ENCODE measurements at regions not wholly inside any gene's neighbourhood (a gene's known extent, or its start where the extent isn't known, plus 50 kb on each side); places are given as distances from the start of the nearest gene placed in this dataset.

DNA sequence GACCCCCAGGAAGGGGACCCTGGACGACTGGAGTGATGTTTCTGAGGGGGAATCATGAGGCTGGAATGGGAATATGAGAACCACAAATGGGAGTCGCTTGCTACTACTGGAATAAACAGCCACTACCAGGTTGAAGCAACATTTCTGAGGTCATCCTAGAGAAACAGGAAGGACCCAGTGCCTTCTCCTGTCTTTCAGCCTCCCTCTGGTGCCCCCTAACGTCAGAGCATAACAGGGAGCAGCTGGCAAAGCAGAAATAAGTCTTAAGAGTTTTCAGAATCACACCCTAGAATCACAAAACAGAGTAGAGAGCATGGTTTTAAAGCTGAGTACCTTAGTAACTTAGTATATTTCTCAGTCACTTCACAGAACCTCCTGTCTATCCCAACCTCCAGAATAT lies 347.8 kb upstream of the PITX2 start:
- in situ Hi-C loops (cut with MboI; ENCODE audit: low sequenced_read_pairs) (loop anchor here (25.0 kb wide), 1 partner anchor 667 kb away; no protein-coding TSS in a partner anchor), dilution Hi-C loops (cut with HindIII; ENCODE audit: low sequenced_read_pairs, unreplicated experiment) (no loop called here), intact Hi-C loops (cut with micrococcal nuclease) (no loop called here)
- no peaks in the 10 kb centered on the region for H3K27me3 ChIP-seq (ENCODE audit: control insufficient read depth, insufficient read depth, low read length)
- BruUV-seq (replicated peaks) = no TSS peak
- H3K56ac ChIP-seq (ENCODE audit: extremely low read depth, insufficient read depth, low read length) = no peak overlapping the region
- no peak overlapping the region for H4K91ac ChIP-seq (ENCODE audit: insufficient read depth, low read depth, low read length)
- H3K4me2 ChIP-seq (ENCODE audit: low read depth, low read length) = no peak overlapping the region
- no peak overlapping the region for H2BK20ac ChIP-seq (ENCODE audit: low read depth, low read length)
- no peaks in the 10 kb centered on the region for H3K36me3 ChIP-seq (ENCODE audit: control insufficient read depth, insufficient read depth, low read length)
- TF ChIP-seq MAZ (IDR thresholded peaks at IDR 0.05; ENCODE audit: borderline replicate concordance, low read depth, low read length) (no peak), RAD21 (IDR thresholded peaks at IDR 0.05; ENCODE audit: low read length) (peak; percentile 61), MXI1 (IDR thresholded peaks at IDR 0.05; ENCODE audit: borderline replicate concordance, low read depth, low read length) (no peak), CHD1 (IDR thresholded peaks at IDR 0.05; ENCODE audit: low read depth, low read length) (no peak), BHLHE40 (IDR thresholded peaks at IDR 0.05; ENCODE audit: low read depth, low read length) (no peak), FOS (IDR thresholded peaks at IDR 0.05; ENCODE audit: low read depth, low read length) (no peak), SMC3 (IDR thresholded peaks at IDR 0.05; ENCODE audit: low read depth, low read length) (peak; percentile 48), RFX5 (IDR thresholded peaks at IDR 0.05; ENCODE audit: low read depth, low read length) (no peak), RCOR1 (IDR thresholded peaks at IDR 0.05; ENCODE audit: insufficient replicate concordance, low read length) (no peak), MAFK (IDR thresholded peaks at IDR 0.05; ENCODE audit: low read depth, low read length) (no peak), NFE2L2 (IDR thresholded peaks at IDR 0.05; ENCODE audit: low read depth, low read length) (no peak), CEBPB (IDR thresholded peaks at IDR 0.05; ENCODE audit: low read depth, low read length) (no peak), POLR2A (IDR thresholded peaks at IDR 0.05; ENCODE audit: low read depth, low read length) (no peak)
- TF ChIP-seq, protein P1, sequence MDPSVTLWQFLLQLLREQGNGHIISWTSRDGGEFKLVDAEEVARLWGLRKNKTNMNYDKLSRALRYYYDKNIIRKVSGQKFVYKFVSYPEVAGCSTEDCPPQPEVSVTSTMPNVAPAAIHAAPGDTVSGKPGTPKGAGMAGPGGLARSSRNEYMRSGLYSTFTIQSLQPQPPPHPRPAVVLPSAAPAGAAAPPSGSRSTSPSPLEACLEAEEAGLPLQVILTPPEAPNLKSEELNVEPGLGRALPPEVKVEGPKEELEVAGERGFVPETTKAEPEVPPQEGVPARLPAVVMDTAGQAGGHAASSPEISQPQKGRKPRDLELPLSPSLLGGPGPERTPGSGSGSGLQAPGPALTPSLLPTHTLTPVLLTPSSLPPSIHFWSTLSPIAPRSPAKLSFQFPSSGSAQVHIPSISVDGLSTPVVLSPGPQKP (IDR thresholded peaks at IDR 0.05; ENCODE audit: borderline replicate concordance, low read depth, low read length) = no peak
- TF ChIP-seq, protein P2, sequence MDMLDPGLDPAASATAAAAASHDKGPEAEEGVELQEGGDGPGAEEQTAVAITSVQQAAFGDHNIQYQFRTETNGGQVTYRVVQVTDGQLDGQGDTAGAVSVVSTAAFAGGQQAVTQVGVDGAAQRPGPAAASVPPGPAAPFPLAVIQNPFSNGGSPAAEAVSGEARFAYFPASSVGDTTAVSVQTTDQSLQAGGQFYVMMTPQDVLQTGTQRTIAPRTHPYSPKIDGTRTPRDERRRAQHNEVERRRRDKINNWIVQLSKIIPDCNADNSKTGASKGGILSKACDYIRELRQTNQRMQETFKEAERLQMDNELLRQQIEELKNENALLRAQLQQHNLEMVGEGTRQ (IDR thresholded peaks at IDR 0.05; ENCODE audit: low read depth, low read length) = no peak
- TF ChIP-seq, protein P3, sequence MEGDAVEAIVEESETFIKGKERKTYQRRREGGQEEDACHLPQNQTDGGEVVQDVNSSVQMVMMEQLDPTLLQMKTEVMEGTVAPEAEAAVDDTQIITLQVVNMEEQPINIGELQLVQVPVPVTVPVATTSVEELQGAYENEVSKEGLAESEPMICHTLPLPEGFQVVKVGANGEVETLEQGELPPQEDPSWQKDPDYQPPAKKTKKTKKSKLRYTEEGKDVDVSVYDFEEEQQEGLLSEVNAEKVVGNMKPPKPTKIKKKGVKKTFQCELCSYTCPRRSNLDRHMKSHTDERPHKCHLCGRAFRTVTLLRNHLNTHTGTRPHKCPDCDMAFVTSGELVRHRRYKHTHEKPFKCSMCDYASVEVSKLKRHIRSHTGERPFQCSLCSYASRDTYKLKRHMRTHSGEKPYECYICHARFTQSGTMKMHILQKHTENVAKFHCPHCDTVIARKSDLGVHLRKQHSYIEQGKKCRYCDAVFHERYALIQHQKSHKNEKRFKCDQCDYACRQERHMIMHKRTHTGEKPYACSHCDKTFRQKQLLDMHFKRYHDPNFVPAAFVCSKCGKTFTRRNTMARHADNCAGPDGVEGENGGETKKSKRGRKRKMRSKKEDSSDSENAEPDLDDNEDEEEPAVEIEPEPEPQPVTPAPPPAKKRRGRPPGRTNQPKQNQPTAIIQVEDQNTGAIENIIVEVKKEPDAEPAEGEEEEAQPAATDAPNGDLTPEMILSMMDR (conservative IDR thresholded peaks at IDR 0.05; ENCODE audit: low read depth, low read length) = peak; percentile 57
- POLR2A ChIA-PET (ENCODE audit: unreplicated experiment) = no interaction called here
- no peak overlapping the region for H2AK9ac ChIP-seq (replicated peaks; ENCODE audit: low read depth, low read length, poor library complexity)
- ATAC-seq (ENCODE audit: low read depth) = peak; percentile 67
- no peak overlapping the region for H2AFZ ChIP-seq (replicated peaks; ENCODE audit: low read length, poor library complexity)
- no peaks in the 10 kb centered on the region for H3K79me1 ChIP-seq (ENCODE audit: low read depth in 1 of 2, low read length in 2 of 2)
- no peak overlapping the region for H3K9ac ChIP-seq (ENCODE audit: low read depth, low read length)
- H2BK120ac ChIP-seq (ENCODE audit: low read depth, low read length) = no peak overlapping the region
- H3K27ac ChIP-seq (ENCODE audit: insufficient read depth, low read length) = no peak overlapping the region
- no peaks in the 10 kb centered on the region for H3K4me1 ChIP-seq (ENCODE audit: control insufficient read depth, insufficient read depth, low read length)
- H3K14ac ChIP-seq (replicated peaks; ENCODE audit: low read depth, low read length) = no peak overlapping the region
- no CpG with 5 or more reads among the region's 3 CpGs for WGBS, 2 experiments (ENCODE audit: extremely low coverage in 2 of 2, insufficient read length in 1 of 2)
- CTCF ChIA-PET = interaction anchor here (0.8 kb wide), 1 partner anchor 13 kb away, joined by 3 read pairs; no protein-coding TSS in a partner anchor
- no peak overlapping the region for H3K23ac ChIP-seq (ENCODE audit: low read depth, low read length)
- H4K5ac ChIP-seq (ENCODE audit: low read depth, low read length) = no peak overlapping the region
- DNase-seq = peak; percentile 45
- no peaks in the 10 kb centered on the region for H4K20me1 ChIP-seq (ENCODE audit: insufficient read depth, low read length)
- no peak overlapping the region for H3K4ac ChIP-seq (ENCODE audit: low read depth, low read length)
- no peak overlapping the region for H2BK15ac ChIP-seq (ENCODE audit: low read depth, low read length)
- H2BK5ac ChIP-seq (ENCODE audit: low read depth, low read length, poor library complexity, severe bottlenecking) = no peak overlapping the region
- no peaks in the 10 kb centered on the region for H3K9me3 ChIP-seq (ENCODE audit: control insufficient read depth, insufficient read depth, low read length)
- no peak overlapping the region for H2AK5ac ChIP-seq (ENCODE audit: low read depth, low read length)
- H4K8ac ChIP-seq (ENCODE audit: low read depth in 2 of 2, low read length in 2 of 2) = no peak overlapping the region
- no peak overlapping the region for H3K18ac ChIP-seq (ENCODE audit: low read depth, low read length)
- H3K9me1 ChIP-seq (ENCODE audit: insufficient read depth, low read length) = no peaks in the 10 kb centered on the region
- H3K4me3 ChIP-seq (ENCODE audit: insufficient read depth, low read depth, low read length) = no peak overlapping the region

Measured in IMR-90 (cell line).